Caco-2 (cell line): ENCODE measurements at regions not wholly inside any gene's neighbourhood (a gene's known extent, or its start where the extent isn't known, plus 50 kb on each side); places are given as distances from the start of the nearest gene placed in this dataset.

Experiments used
- BruUV-seq: library from RNA; stranded (reverse); fragments of 400-500 nt; replicated peaks from 2 replicates; lab custom pipeline; 2021; lab: Mats Ljungman, UMichigan
- CTCF ChIA-PET: fragments of 300-600 bp; sonication (Branson Sonifier 250); formaldehyde crosslinking; loops from one replicate; lab custom pipeline; 2022; ENCODE audit warnings: antibody characterized with exemption; lab: Charles Lee
- POLR2A ChIA-PET: fragments of 300-600 bp; sonication (Branson Sonifier 250); formaldehyde crosslinking; loops from one replicate; lab custom pipeline; 2022; ENCODE audit warnings: antibody characterized with exemption; lab: Charles Lee
- DNase-seq, 2 experiments: peaks; one replicate each; pipeline versions ENCODE4 v3.0.0 to v3.0.0-alpha.2; 2020 to 2022
- H3K27me3 ChIP-seq: replicated peaks from 2 replicates; pipeline ENCODE4 v1.6.0; 2011; ENCODE audit warnings: low read length; ENCODE audit not compliant: control insufficient read depth, insufficient read depth
- H3K36me3 ChIP-seq: 2 replicates; pipeline ENCODE4 v1.5.1; 2011; ENCODE audit warnings: low read length; ENCODE audit not compliant: control insufficient read depth, insufficient read depth
- H3K4me1 ChIP-seq: fragments of 250-450 bp; sonication (Bioruptor Pico); 2 replicates; pipeline ENCODE4 v1.5.1; 2020; ENCODE audit warnings: mild to moderate bottlenecking
- H3K4me3 ChIP-seq: 2 replicates; pipeline ENCODE4 v1.5.1; 2011; ENCODE audit warnings: low read depth, mild to moderate bottlenecking, control low read depth, low read length
- H3K9me3 ChIP-seq: fragments of 250-450 bp; sonication (Bioruptor Pico); 2 replicates; pipeline ENCODE4 v1.5.1; 2020; ENCODE audit warnings: mild to moderate bottlenecking, moderate library complexity
- H3K27ac Mint-ChIP-seq: one replicate; pipeline ENCODE4 v1.8.0; 2022; ENCODE audit warnings: mixed read lengths; ENCODE audit not compliant: unreplicated experiment
- H3K27me3 Mint-ChIP-seq: one replicate; pipeline ENCODE4 v1.8.0; 2022; ENCODE audit warnings: mixed read lengths; ENCODE audit not compliant: insufficient read depth, unreplicated experiment
- H3K36me3 Mint-ChIP-seq: one replicate; pipeline ENCODE4 v1.8.0; 2022; ENCODE audit warnings: mild to moderate bottlenecking, mixed read lengths; ENCODE audit not compliant: insufficient read depth, unreplicated experiment
- H3K4me1 Mint-ChIP-seq: one replicate; pipeline ENCODE4 v1.8.0; 2022; ENCODE audit warnings: low read depth, mixed read lengths; ENCODE audit not compliant: unreplicated experiment
- H3K4me3 Mint-ChIP-seq: one replicate; pipeline ENCODE4 v1.8.0; 2022; ENCODE audit warnings: mild to moderate bottlenecking, moderate library complexity, mixed read lengths; ENCODE audit not compliant: unreplicated experiment
- H3K9me3 Mint-ChIP-seq: one replicate; pipeline ENCODE4 v1.8.0; 2022; ENCODE audit warnings: mixed read lengths; ENCODE audit not compliant: unreplicated experiment
- intact Hi-C: fragments of 100-400 bp; cut with micrococcal nuclease; formaldehyde crosslinking; loops from one replicate; pipeline ENCODE4 v1.10.0; 2022; ENCODE audit not compliant: unreplicated experiment
- TF ChIP-seq, protein P1 (sequence below), 2 experiments: fragments of 200-600 bp in 1 of 2; IDR thresholded peaks; 1 replicate in 1 of 2; 2 replicates in 1 of 2; pipeline versions ENCODE4 v1.5.1 to v1.8.0; 2011 to 2022; ENCODE audit warnings: antibody characterized with exemption in 1 of 2, control low read depth in 1 of 2, inconsistent platforms in 1 of 2, low read depth in 1 of 2, low read length in 1 of 2, mild to moderate bottlenecking in 1 of 2, moderate library complexity in 1 of 2; ENCODE audit not compliant: insufficient read depth in 1 of 2, severe bottlenecking in 1 of 2, unreplicated experiment in 1 of 2

DNA sequence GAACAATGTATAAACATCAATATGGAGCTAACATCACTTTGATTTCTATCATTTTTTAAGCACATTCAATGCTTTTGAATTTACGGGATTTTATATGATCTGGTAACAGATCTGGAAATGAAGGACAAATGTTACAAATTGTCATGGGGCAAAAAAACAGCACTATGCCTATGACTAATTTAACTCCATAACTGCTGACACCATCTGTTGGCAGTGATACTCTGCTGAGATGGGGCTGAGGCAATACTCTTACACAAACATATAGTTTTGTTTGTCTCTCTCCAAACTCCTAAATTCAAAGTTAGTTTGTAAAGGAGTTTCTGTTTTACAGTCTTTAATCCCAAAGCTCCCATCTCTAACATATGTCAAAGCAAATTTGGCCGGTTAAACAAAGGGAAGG is 132.5 kb upstream of the FER start:
- ChIA-PET CTCF (no interaction called here), POLR2A (no interaction called here)
- no peak overlapping the region for H3K4me3 ChIP-seq
- no peaks in the 10 kb centered on the region for H3K4me1 ChIP-seq
- Mint-ChIP-seq H3K9me3 (peaks cover 18% of the 10 kb centered on the region), H3K4me1 (peaks cover 9% of the 10 kb centered on the region), H3K27ac (no peak overlapping the region), H3K27me3 (peaks cover under 1% of the 10 kb centered on the region), H3K36me3 (no peaks in the 10 kb centered on the region), H3K4me3 (no peak overlapping the region)
- intact Hi-C loops, result no loop called here
- no peaks in the 10 kb centered on the region for H3K36me3 ChIP-seq
- no TSS peak for BruUV-seq
- TF ChIP-seq, protein P1, sequence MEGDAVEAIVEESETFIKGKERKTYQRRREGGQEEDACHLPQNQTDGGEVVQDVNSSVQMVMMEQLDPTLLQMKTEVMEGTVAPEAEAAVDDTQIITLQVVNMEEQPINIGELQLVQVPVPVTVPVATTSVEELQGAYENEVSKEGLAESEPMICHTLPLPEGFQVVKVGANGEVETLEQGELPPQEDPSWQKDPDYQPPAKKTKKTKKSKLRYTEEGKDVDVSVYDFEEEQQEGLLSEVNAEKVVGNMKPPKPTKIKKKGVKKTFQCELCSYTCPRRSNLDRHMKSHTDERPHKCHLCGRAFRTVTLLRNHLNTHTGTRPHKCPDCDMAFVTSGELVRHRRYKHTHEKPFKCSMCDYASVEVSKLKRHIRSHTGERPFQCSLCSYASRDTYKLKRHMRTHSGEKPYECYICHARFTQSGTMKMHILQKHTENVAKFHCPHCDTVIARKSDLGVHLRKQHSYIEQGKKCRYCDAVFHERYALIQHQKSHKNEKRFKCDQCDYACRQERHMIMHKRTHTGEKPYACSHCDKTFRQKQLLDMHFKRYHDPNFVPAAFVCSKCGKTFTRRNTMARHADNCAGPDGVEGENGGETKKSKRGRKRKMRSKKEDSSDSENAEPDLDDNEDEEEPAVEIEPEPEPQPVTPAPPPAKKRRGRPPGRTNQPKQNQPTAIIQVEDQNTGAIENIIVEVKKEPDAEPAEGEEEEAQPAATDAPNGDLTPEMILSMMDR (IDR thresholded peaks at IDR 0.05; ENCODE audit: insufficient read depth in 1 of 2, low read depth in 1 of 2, low read length in 1 of 2, severe bottlenecking in 1 of 2, unreplicated experiment in 1 of 2), result no peak
- DNase-seq, result no peak
- H3K27me3 ChIP-seq, result no peaks in the 10 kb centered on the region
- H3K9me3 ChIP-seq, result peaks cover 22% of the 10 kb centered on the region

DNA sequence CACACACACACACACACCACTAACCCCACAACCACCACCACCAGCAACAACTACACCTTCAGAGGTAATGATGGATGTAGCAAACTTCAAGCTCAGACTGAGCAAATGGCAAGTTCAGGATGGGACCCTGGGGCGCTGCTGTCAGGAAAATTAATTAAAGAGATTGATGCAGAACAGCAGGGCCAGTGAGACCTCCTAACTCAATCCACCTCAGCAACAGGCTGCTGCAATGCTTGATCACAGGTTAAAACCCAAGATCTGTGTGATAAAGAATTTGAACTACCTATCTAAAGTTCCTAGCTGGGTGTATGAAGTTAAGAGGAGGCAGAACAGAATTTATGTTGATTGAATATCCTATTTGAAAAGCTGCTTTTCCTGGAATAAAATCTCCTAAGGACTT is 140.3 kb upstream of the FER start:
- Histone ChIP-seq H3K4me1 (no peaks in the 10 kb centered on the region), H3K27me3 (no peaks in the 10 kb centered on the region), H3K36me3 (no peaks in the 10 kb centered on the region), H3K4me3 (no peak overlapping the region), H3K9me3 (peaks cover 3% of the 10 kb centered on the region)
- CTCF ChIA-PET, result no interaction called here
- no peak for DNase-seq
- TF ChIP-seq, protein P1 (IDR thresholded peaks at IDR 0.05; ENCODE audit: insufficient read depth in 1 of 2, low read depth in 1 of 2, low read length in 1 of 2, severe bottlenecking in 1 of 2, unreplicated experiment in 1 of 2), result no peak
- BruUV-seq, result no TSS peak
- H3K36me3 Mint-ChIP-seq, result no peaks in the 10 kb centered on the region
- H3K27me3 Mint-ChIP-seq, result peaks cover 14% of the 10 kb centered on the region
- H3K4me1 Mint-ChIP-seq, result no peaks in the 10 kb centered on the region
- intact Hi-C loops, result no loop called here
- H3K4me3 Mint-ChIP-seq, result no peak overlapping the region
- peaks cover 15% of the 10 kb centered on the region for H3K9me3 Mint-ChIP-seq
- H3K27ac Mint-ChIP-seq, result no peak overlapping the region
- POLR2A ChIA-PET, result no interaction called here

DNA sequence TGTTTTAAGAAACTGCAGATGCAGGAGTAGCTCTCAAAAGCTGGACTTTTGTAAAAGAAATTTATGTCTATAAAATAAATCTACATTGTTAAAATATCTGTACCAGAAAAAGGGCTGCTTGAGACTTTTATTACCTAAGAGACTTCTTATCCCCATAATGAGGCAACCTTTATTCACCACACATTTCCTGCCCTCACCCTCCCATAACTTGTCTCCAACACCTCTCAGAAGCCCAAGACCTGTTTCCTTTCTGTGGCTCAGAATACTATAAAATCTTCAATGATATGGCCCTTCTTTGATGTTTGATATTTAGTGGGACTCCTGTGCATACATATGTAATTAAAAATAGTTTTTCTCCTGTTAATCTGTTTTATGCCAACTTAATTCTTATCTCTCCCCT is 141.5 kb upstream of the FER start:
- Histone ChIP-seq H3K36me3 (no peaks in the 10 kb centered on the region), H3K27me3 (no peaks in the 10 kb centered on the region), H3K9me3 (no peaks in the 10 kb centered on the region), H3K4me3 (no peak overlapping the region), H3K4me1 (no peaks in the 10 kb centered on the region)
- H3K27ac Mint-ChIP-seq, result no peak overlapping the region
- CTCF ChIA-PET, result no interaction called here
- POLR2A ChIA-PET, result interaction anchor here (0.6 kb wide), 1 partner anchor 1083 kb away, joined by 5 read pairs; no protein-coding TSS in a partner anchor
- H3K4me3 Mint-ChIP-seq, result no peak overlapping the region
- no peaks in the 10 kb centered on the region for H3K36me3 Mint-ChIP-seq
- BruUV-seq, result no TSS peak
- peaks cover 14% of the 10 kb centered on the region for H3K27me3 Mint-ChIP-seq
- TF ChIP-seq, protein P1 (IDR thresholded peaks at IDR 0.05; ENCODE audit: insufficient read depth in 1 of 2, low read depth in 1 of 2, low read length in 1 of 2, severe bottlenecking in 1 of 2, unreplicated experiment in 1 of 2), result no peak
- peaks cover 15% of the 10 kb centered on the region for H3K9me3 Mint-ChIP-seq
- no peaks in the 10 kb centered on the region for H3K4me1 Mint-ChIP-seq
- DNase-seq, result no peak
- intact Hi-C loops, result no loop called here
